ENCODE measurements at regions not wholly inside any gene's neighbourhood (a gene's known extent, or its start where the extent isn't known, plus 50 kb on each side); places are given as distances from the start of the nearest gene placed in this dataset.
"Not testable (repeated sequence)": the region's sequence is repeated elsewhere in the genome, so short reads cannot be mapped to it uniquely, and the experiment has no call there.

- not testable (repeated sequence) for H3K27ac Mint-ChIP-seq; ATAC-seq (ENCODE audit: low read depth); DNase-seq; H3K4me3 Mint-ChIP-seq; H3K36me3 Mint-ChIP-seq; H3K9me3 Mint-ChIP-seq; H3K4me1 Mint-ChIP-seq
- peaks cover 12% of the 10 kb centered on the region for H3K27me3 Mint-ChIP-seq
- POLR2A ChIA-PET = interaction anchor here (0.6 kb wide), 1 partner anchor 125 kb away, joined by 4 read pairs; no protein-coding TSS in a partner anchor
Measured at GRCh38 chr12:76175946-76176345, 91.5 kb upstream of the NAP1L1 start.

- POLR2A ChIA-PET = no interaction called here
- H3K36me3 Mint-ChIP-seq = no peaks in the 10 kb centered on the region
- peaks cover 22% of the 10 kb centered on the region for H3K27me3 Mint-ChIP-seq
- no peaks in the 10 kb centered on the region for H3K9me3 Mint-ChIP-seq
- no peak overlapping the region for H3K27ac Mint-ChIP-seq
- no peak overlapping the region for H3K4me3 Mint-ChIP-seq
- no peaks in the 10 kb centered on the region for H3K4me1 Mint-ChIP-seq
- DNase-seq = no peak
- no peak for ATAC-seq (ENCODE audit: low read depth)
Measured at GRCh38 chr12:76173756-76174155, 89.3 kb upstream of the NAP1L1 start.

GRCh38 chr12:76158518-76159321, 74.2 kb upstream of the NAP1L1 start:
- Mint-ChIP-seq H3K4me3 (peak overlapping the region; percentile 81), H3K27me3 (peaks cover 4% of the 10 kb centered on the region), H3K4me1 (peaks cover 17% of the 10 kb centered on the region), H3K9me3 (peaks cover 2% of the 10 kb centered on the region), H3K36me3 (no peaks in the 10 kb centered on the region), H3K27ac (peak overlapping the region; percentile 81)
- POLR2A ChIA-PET = interaction anchor here (0.6 to 1.2 kb wide), 2 partner anchors 58 to 75 kb away, joined by 3 to 6 read pairs; partner anchors contain the start of gene NAP1L1
- ATAC-seq (ENCODE audit: low read depth) (peak; percentile 96), DNase-seq (peak; percentile 70)

- DNase-seq (no peak), ATAC-seq (ENCODE audit: low read depth) (no peak)
- Mint-ChIP-seq H3K27me3 (peaks cover 2% of the 10 kb centered on the region), H3K4me3 (no peak overlapping the region), H3K36me3 (no peaks in the 10 kb centered on the region), H3K9me3 (peaks cover 1% of the 10 kb centered on the region), H3K27ac (no peak overlapping the region), H3K4me1 (peaks cover 21% of the 10 kb centered on the region)
- POLR2A ChIA-PET = no interaction called here
Measured at GRCh38 chr12:76156726-76157125, 72.2 kb upstream of the NAP1L1 start.

- POLR2A ChIA-PET = interaction anchor here (0.7 kb wide), 1 partner anchor 131 kb away, joined by 4 read pairs; no protein-coding TSS in a partner anchor
- ATAC-seq (ENCODE audit: low read depth) (no peak), DNase-seq (no peak)
- no peaks in the 10 kb centered on the region for H3K27me3 Mint-ChIP-seq
- H3K36me3 Mint-ChIP-seq = no peaks in the 10 kb centered on the region
- peaks cover 1% of the 10 kb centered on the region for H3K9me3 Mint-ChIP-seq
- H3K4me1 Mint-ChIP-seq = peaks cover 21% of the 10 kb centered on the region
- no peak overlapping the region for H3K4me3 Mint-ChIP-seq
- H3K27ac Mint-ChIP-seq = no peak overlapping the region
Measured at GRCh38 chr12:76156314-76156713, 71.8 kb upstream of the NAP1L1 start.

GRCh38 chr12:76155157-76155670, 70.7 kb upstream of the NAP1L1 start:
- H3K4me1 Mint-ChIP-seq = peaks cover 21% of the 10 kb centered on the region
- no peak overlapping the region for H3K27ac Mint-ChIP-seq
- H3K27me3 Mint-ChIP-seq = no peaks in the 10 kb centered on the region
- no peak for DNase-seq
- H3K36me3 Mint-ChIP-seq = no peaks in the 10 kb centered on the region
- ATAC-seq (ENCODE audit: low read depth) = no peak
- peaks cover 1% of the 10 kb centered on the region for H3K9me3 Mint-ChIP-seq
- POLR2A ChIA-PET = no interaction called here
- no peak overlapping the region for H3K4me3 Mint-ChIP-seq

GRCh38 chr12:76153616-76154015, 69.1 kb upstream of the NAP1L1 start:
- H3K4me1 Mint-ChIP-seq = peaks cover 11% of the 10 kb centered on the region
- no peaks in the 10 kb centered on the region for H3K36me3 Mint-ChIP-seq
- H3K9me3 Mint-ChIP-seq = peaks cover 1% of the 10 kb centered on the region
- no peak overlapping the region for H3K4me3 Mint-ChIP-seq
- POLR2A ChIA-PET = no interaction called here
- no peak overlapping the region for H3K27ac Mint-ChIP-seq
- no peak for DNase-seq
- no peaks in the 10 kb centered on the region for H3K27me3 Mint-ChIP-seq
- ATAC-seq (ENCODE audit: low read depth) = no peak

GRCh38 chr12:76152181-76152807, 67.8 kb upstream of the NAP1L1 start:
- H3K27ac Mint-ChIP-seq = no peak overlapping the region
- H3K4me1 Mint-ChIP-seq = peaks cover 5% of the 10 kb centered on the region
- no peaks in the 10 kb centered on the region for H3K36me3 Mint-ChIP-seq
- DNase-seq = no peak
- H3K9me3 Mint-ChIP-seq = peaks cover 1% of the 10 kb centered on the region
- no peaks in the 10 kb centered on the region for H3K27me3 Mint-ChIP-seq
- ATAC-seq (ENCODE audit: low read depth) = no peak
- POLR2A ChIA-PET = no interaction called here
- H3K4me3 Mint-ChIP-seq = no peak overlapping the region

GRCh38 chr12:76144245-76144549, 59.7 kb upstream of the NAP1L1 start:
- no peak for ATAC-seq (ENCODE audit: low read depth)
- H3K4me1 Mint-ChIP-seq = peaks cover 21% of the 10 kb centered on the region
- H3K9me3 Mint-ChIP-seq = no peaks in the 10 kb centered on the region
- no peak overlapping the region for H3K27ac Mint-ChIP-seq
- H3K36me3 Mint-ChIP-seq = no peaks in the 10 kb centered on the region
- H3K4me3 Mint-ChIP-seq = peak overlapping the region; percentile 21
- peaks cover 2% of the 10 kb centered on the region for H3K27me3 Mint-ChIP-seq
- no peak for DNase-seq
- POLR2A ChIA-PET = no interaction called here

- Mint-ChIP-seq H3K4me1 (peaks cover 21% of the 10 kb centered on the region), H3K9me3 (no peaks in the 10 kb centered on the region), H3K27me3 (peaks cover 2% of the 10 kb centered on the region), H3K4me3 (peak overlapping the region; percentile 23), H3K36me3 (no peaks in the 10 kb centered on the region), H3K27ac (no peak overlapping the region)
- POLR2A ChIA-PET = no interaction called here
- DNase-seq = no peak
- ATAC-seq (ENCODE audit: low read depth) = peak; percentile 91
Measured at GRCh38 chr12:76143343-76144244, 59.1 kb upstream of the NAP1L1 start.

- ATAC-seq (ENCODE audit: low read depth) (no peak), DNase-seq (no peak)
- H3K27ac Mint-ChIP-seq = no peak overlapping the region
- peaks cover 21% of the 10 kb centered on the region for H3K4me1 Mint-ChIP-seq
- H3K9me3 Mint-ChIP-seq = no peaks in the 10 kb centered on the region
- H3K4me3 Mint-ChIP-seq = peak overlapping the region; percentile 39
- peaks cover 2% of the 10 kb centered on the region for H3K27me3 Mint-ChIP-seq
- H3K36me3 Mint-ChIP-seq = no peaks in the 10 kb centered on the region
- POLR2A ChIA-PET = no interaction called here
Measured at GRCh38 chr12:76142305-76142704, 57.8 kb upstream of the NAP1L1 start.

- Mint-ChIP-seq H3K27ac (no peak overlapping the region), H3K4me3 (no peak overlapping the region), H3K4me1 (peaks cover 11% of the 10 kb centered on the region), H3K36me3 (no peaks in the 10 kb centered on the region), H3K27me3 (no peaks in the 10 kb centered on the region), H3K9me3 (no peaks in the 10 kb centered on the region)
- POLR2A ChIA-PET = no interaction called here
- no peak for ATAC-seq (ENCODE audit: low read depth)
- DNase-seq = no peak
Measured at GRCh38 chr12:76138656-76139055, 54.2 kb upstream of the NAP1L1 start.

GRCh38 chr12:76137606-76138005, 53.1 kb upstream of the NAP1L1 start:
- Mint-ChIP-seq H3K27me3 (no peaks in the 10 kb centered on the region), H3K27ac (no peak overlapping the region), H3K36me3 (no peaks in the 10 kb centered on the region), H3K4me3 (no peak overlapping the region), H3K4me1 (peaks cover 3% of the 10 kb centered on the region), H3K9me3 (no peaks in the 10 kb centered on the region)
- DNase-seq (no peak), ATAC-seq (ENCODE audit: low read depth) (no peak)
- POLR2A ChIA-PET = no interaction called here
